HEK293 (cell line): ENCODE measurements at regions not wholly inside any gene's neighbourhood (a gene's known extent, or its start where the extent isn't known, plus 50 kb on each side); places are given as distances from the start of the nearest gene placed in this dataset.

Source experiments
- GFI1B ChIP-seq: fragments of 450-650 bp; formaldehyde crosslinking; IDR thresholded peaks from 2 replicates; pipeline ENCODE4 v1.5.1; 2016; ENCODE audit warnings: missing biosample characterization, missing genetic modification characterization
- KLF16 ChIP-seq: fragments of 450-650 bp; formaldehyde crosslinking; IDR thresholded peaks from 2 replicates; pipeline ENCODE4 v1.5.1; 2017; ENCODE audit warnings: missing biosample characterization, missing genetic modification characterization
- MYNN ChIP-seq: fragments of 450-650 bp; formaldehyde crosslinking; IDR thresholded peaks from 2 replicates; pipeline ENCODE4 v1.5.1; 2016; ENCODE audit warnings: missing biosample characterization, missing genetic modification characterization, borderline replicate concordance
- PRDM4 ChIP-seq: fragments of 450-650 bp; formaldehyde crosslinking; IDR thresholded peaks from 2 replicates; pipeline ENCODE4 v1.5.1; 2017; ENCODE audit warnings: missing biosample characterization, missing genetic modification characterization
- REPIN1 ChIP-seq: fragments of 450-650 bp; formaldehyde crosslinking; IDR thresholded peaks from 2 replicates; pipeline ENCODE4 v1.5.1; 2017; ENCODE audit warnings: missing biosample characterization, missing genetic modification characterization, low read depth
- YY1 ChIP-seq: fragments of 450-650 bp; formaldehyde crosslinking; IDR thresholded peaks from 2 replicates; pipeline ENCODE4 v1.5.1; 2018; ENCODE audit warnings: missing biosample characterization, missing genetic modification characterization
- ZNF302 ChIP-seq: fragments of 450-650 bp; formaldehyde crosslinking; IDR thresholded peaks from 2 replicates; pipeline ENCODE4 v1.5.1; 2016; ENCODE audit warnings: missing biosample characterization, missing genetic modification characterization, low read depth
- TF ChIP-seq, protein P1 (sequence below): fragments of 450-650 bp; formaldehyde crosslinking; IDR thresholded peaks from 2 replicates; pipeline ENCODE4 v1.5.1; 2016; ENCODE audit warnings: missing biosample characterization, missing genetic modification characterization
- TF ChIP-seq, protein P2 (sequence below): fragments of 450-650 bp; formaldehyde crosslinking; IDR thresholded peaks from 2 replicates; pipeline ENCODE4 v1.5.1; 2016; ENCODE audit warnings: missing biosample characterization, missing genetic modification characterization
- TF ChIP-seq, protein P3 (sequence below): fragments of 450-650 bp; formaldehyde crosslinking; IDR thresholded peaks from 2 replicates; pipeline ENCODE4 v1.5.1; 2016; ENCODE audit warnings: missing biosample characterization, missing genetic modification characterization
- TF ChIP-seq, protein P4 (sequence below): fragments of 450-650 bp; formaldehyde crosslinking; IDR thresholded peaks from 2 replicates; pipeline ENCODE4 v1.5.1; 2016; ENCODE audit warnings: missing biosample characterization, missing genetic modification characterization, low read depth
- TF ChIP-seq, protein P5 (sequence below): fragments of 450-650 bp; formaldehyde crosslinking; IDR thresholded peaks from 2 replicates; pipeline ENCODE4 v1.5.1; 2016; ENCODE audit warnings: missing biosample characterization, missing genetic modification characterization

- TF ChIP-seq, protein P1, sequence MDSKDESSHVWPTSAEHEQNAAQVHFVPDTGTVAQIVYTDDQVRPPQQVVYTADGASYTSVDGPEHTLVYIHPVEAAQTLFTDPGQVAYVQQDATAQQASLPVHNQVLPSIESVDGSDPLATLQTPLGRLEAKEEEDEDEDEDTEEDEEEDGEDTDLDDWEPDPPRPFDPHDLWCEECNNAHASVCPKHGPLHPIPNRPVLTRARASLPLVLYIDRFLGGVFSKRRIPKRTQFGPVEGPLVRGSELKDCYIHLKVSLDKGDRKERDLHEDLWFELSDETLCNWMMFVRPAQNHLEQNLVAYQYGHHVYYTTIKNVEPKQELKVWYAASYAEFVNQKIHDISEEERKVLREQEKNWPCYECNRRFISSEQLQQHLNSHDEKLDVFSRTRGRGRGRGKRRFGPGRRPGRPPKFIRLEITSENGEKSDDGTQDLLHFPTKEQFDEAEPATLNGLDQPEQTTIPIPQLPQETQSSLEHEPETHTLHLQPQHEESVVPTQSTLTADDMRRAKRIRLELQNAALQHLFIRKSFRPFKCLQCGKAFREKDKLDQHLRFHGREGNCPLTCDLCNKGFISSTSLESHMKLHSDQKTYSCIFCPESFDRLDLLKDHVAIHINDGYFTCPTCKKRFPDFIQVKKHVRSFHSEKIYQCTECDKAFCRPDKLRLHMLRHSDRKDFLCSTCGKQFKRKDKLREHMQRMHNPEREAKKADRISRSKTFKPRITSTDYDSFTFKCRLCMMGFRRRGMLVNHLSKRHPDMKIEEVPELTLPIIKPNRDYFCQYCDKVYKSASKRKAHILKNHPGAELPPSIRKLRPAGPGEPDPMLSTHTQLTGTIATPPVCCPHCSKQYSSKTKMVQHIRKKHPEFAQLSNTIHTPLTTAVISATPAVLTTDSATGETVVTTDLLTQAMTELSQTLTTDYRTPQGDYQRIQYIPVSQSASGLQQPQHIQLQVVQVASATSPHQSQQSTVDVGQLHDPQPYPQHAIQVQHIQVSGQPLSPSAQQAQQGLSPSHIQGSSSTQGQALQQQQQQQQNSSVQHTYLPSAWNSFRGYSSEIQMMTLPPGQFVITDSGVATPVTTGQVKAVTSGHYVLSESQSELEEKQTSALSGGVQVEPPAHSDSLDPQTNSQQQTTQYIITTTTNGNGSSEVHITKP (tag by site-specific recombination): no peak
- TF ChIP-seq, protein P2, sequence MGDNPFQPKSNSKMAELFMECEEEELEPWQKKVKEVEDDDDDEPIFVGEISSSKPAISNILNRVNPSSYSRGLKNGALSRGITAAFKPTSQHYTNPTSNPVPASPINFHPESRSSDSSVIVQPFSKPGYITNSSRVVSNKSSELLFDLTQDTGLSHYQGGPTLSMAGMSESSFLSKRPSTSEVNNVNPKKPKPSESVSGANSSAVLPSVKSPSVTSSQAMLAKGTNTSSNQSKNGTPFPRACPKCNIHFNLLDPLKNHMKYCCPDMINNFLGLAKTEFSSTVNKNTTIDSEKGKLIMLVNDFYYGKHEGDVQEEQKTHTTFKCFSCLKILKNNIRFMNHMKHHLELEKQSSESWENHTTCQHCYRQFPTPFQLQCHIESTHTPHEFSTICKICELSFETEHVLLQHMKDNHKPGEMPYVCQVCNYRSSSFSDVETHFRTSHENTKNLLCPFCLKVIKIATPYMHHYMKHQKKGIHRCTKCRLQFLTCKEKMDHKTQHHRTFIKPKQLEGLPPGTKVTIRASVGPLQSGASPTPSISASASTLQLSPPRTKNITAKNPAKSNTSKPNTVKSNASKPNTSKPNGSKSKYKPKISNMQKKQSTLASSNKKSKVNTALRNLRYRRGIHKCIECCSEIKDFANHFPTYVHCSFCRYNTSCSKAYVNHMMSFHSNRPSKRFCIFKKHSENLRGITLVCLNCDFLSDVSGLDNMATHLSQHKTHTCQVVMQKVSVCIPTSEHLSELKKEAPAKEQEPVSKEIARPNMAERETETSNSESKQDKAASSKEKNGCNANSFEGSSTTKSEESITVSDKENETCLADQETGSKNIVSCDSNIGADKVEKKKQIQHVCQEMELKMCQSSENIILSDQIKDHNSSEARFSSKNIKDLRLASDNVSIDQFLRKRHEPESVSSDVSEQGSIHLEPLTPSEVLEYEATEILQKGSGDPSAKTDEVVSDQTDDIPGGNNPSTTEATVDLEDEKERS: no peak
- TF ChIP-seq YY1 (tag by site-specific recombination) (no peak), GFI1B (tag by site-specific recombination) (no peak), ZNF302 (tag by site-specific recombination) (no peak), KLF16 (tag by site-specific recombination) (no peak), MYNN (tag by site-specific recombination) (no peak), PRDM4 (tag by site-specific recombination) (no peak), REPIN1 (no peak)
- TF ChIP-seq, protein P3, sequence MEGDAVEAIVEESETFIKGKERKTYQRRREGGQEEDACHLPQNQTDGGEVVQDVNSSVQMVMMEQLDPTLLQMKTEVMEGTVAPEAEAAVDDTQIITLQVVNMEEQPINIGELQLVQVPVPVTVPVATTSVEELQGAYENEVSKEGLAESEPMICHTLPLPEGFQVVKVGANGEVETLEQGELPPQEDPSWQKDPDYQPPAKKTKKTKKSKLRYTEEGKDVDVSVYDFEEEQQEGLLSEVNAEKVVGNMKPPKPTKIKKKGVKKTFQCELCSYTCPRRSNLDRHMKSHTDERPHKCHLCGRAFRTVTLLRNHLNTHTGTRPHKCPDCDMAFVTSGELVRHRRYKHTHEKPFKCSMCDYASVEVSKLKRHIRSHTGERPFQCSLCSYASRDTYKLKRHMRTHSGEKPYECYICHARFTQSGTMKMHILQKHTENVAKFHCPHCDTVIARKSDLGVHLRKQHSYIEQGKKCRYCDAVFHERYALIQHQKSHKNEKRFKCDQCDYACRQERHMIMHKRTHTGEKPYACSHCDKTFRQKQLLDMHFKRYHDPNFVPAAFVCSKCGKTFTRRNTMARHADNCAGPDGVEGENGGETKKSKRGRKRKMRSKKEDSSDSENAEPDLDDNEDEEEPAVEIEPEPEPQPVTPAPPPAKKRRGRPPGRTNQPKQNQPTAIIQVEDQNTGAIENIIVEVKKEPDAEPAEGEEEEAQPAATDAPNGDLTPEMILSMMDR: no peak
- TF ChIP-seq, protein P4, sequence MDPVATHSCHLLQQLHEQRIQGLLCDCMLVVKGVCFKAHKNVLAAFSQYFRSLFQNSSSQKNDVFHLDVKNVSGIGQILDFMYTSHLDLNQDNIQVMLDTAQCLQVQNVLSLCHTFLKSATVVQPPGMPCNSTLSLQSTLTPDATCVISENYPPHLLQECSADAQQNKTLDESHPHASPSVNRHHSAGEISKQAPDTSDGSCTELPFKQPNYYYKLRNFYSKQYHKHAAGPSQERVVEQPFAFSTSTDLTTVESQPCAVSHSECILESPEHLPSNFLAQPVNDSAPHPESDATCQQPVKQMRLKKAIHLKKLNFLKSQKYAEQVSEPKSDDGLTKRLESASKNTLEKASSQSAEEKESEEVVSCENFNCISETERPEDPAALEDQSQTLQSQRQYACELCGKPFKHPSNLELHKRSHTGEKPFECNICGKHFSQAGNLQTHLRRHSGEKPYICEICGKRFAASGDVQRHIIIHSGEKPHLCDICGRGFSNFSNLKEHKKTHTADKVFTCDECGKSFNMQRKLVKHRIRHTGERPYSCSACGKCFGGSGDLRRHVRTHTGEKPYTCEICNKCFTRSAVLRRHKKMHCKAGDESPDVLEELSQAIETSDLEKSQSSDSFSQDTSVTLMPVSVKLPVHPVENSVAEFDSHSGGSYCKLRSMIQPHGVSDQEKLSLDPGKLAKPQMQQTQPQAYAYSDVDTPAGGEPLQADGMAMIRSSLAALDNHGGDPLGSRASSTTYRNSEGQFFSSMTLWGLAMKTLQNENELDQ (tag by site-specific recombination): no peak
- TF ChIP-seq, protein P5, sequence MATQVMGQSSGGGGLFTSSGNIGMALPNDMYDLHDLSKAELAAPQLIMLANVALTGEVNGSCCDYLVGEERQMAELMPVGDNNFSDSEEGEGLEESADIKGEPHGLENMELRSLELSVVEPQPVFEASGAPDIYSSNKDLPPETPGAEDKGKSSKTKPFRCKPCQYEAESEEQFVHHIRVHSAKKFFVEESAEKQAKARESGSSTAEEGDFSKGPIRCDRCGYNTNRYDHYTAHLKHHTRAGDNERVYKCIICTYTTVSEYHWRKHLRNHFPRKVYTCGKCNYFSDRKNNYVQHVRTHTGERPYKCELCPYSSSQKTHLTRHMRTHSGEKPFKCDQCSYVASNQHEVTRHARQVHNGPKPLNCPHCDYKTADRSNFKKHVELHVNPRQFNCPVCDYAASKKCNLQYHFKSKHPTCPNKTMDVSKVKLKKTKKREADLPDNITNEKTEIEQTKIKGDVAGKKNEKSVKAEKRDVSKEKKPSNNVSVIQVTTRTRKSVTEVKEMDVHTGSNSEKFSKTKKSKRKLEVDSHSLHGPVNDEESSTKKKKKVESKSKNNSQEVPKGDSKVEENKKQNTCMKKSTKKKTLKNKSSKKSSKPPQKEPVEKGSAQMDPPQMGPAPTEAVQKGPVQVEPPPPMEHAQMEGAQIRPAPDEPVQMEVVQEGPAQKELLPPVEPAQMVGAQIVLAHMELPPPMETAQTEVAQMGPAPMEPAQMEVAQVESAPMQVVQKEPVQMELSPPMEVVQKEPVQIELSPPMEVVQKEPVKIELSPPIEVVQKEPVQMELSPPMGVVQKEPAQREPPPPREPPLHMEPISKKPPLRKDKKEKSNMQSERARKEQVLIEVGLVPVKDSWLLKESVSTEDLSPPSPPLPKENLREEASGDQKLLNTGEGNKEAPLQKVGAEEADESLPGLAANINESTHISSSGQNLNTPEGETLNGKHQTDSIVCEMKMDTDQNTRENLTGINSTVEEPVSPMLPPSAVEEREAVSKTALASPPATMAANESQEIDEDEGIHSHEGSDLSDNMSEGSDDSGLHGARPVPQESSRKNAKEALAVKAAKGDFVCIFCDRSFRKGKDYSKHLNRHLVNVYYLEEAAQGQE (tag by site-specific recombination): no peak
Measured at GRCh38 chr7:118559207-118559606, 334.7 kb downstream of the ANKRD7 start.
